GM21619 (cell line): ENCODE measurements at regions not wholly inside any gene's neighbourhood (a gene's known extent, or its start where the extent isn't known, plus 50 kb on each side); places are given as distances from the start of the nearest gene placed in this dataset.

Experiments used
- ATAC-seq: cut with Tn5 transposase; IDR thresholded peaks from one replicate; pipeline ENCODE4 v1.9.1; 2021; ENCODE audit not compliant: unreplicated experiment

DNA sequence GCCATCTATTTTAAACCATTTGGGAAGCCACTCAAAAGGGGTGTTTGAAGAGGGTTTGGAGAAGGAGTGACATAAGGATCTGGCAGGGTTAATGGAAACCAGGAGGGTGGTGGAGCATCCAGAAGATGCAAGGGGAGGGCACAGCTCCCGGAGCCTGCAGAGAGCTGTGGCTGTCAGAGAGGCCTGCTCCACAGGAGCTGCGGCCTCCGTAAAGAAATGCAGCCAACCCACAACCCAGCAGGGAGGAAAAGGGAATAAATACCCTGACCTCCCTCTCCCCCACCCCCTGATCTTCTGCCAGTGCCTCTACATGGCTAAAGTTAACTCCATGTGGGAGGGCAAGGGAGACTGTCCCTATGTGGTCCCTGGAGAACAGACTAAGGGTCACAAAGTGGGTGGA, 567.1 kb upstream of the POU3F3 start:
- no peak for ATAC-seq

DNA sequence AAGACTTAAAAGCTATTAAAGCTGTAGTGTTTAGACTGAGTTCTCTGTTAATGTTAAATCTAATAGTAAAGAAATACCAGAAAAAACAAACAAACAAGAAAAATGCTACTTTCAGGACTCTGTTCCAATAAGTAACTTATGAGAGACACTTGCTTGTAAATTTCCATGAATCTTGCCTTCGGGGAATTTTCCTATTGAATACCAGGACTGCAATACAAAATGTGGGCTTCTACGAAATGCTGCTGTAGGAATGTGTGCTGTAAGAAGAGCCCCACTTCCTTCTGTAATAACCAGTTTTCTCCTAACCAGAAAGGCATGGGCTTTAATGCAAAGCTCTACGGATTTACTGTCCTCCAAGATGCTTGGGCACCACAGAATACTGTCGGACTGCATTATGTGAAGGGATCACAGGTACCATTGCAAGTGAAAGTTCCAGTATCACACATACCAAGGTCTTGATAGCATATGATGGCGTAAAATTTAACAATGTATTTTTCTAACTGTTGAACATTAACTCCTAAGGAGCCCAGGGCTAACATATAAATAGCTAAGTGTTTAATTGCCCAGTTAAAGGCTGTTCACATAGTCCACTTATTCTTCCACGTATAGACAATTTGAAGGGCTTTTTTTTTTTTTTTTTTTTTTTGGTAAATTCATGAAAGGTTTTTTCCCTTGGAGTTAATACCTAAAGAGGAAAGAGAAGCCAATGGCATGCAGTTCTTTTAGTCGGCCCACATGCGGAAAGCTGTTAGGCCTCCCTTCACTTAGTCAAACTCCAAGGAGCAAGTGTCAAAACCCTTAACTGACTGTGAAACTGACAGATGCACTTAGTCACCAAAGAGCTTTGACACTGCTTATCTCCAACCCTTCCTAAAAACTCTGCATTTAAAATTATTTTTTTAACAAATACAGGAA, 564.0 kb upstream of the POU3F3 start:
- ATAC-seq: no peak

DNA sequence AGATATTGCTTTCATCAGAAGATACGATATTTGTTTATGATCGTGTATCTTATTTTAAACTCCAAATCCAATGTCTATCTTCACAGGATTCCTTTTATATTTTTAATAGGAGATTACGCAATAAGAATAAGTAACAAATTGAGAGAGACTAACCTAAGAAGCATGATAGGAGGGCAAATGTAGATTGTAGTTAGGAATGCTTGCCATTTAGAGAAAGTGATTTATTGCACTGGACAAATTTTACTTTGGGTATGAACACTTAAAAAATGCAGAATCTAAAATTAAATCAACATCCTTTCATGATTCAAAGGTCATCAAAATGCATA, 563.4 kb upstream of the POU3F3 start:
- ATAC-seq: no peak

DNA sequence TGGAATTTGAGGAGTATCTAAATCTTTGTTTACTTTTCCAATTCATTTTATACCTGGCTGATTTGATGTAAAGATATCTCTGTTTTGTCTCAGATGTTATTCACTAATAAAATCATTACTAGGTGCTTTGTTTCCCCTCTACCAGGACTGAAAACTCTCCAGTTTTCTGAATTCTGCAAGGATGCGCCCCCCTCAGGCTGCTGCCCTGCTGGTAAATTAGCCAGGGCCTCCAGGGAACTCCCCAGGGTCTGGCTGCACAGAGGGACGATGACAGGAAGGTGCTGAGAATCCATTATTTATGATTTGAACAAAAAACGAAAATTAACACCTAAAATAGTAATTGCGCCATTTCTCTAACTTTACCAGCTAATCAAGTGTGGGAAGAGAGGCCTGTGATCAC, 541.2 kb upstream of the POU3F3 start:
- ATAC-seq: no peak

DNA sequence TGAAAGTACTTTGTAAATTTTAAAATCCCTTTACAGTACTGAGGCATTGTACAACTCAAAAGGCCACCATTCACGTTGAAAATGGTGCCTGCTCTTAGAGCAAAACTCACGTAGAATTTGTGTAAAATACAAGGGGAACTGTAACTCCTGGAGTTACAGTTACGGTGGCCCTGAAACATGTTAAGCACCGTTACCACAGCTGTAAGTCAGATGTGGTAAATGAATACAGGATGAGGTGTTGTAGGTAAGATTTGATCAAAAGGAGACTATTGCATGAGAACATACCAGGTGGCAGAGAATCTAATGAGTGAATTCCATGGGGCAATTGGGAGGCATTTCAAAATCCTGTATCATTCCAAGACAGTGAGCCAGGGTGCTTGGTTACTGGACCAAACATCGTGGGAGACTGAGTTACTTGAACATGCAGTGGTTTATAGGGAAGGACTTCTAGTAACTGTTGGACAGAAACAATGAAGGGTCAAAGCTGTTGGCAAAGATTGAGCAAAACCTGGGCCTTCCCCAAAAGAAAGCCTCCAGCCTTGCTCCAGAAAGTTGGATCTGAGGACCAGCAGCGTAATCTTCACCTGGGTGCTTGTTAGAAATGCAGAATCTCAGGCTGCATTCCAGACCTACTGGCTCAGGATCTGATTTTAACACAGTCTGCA, 535.8 kb upstream of the POU3F3 start:
- no peak for ATAC-seq

DNA sequence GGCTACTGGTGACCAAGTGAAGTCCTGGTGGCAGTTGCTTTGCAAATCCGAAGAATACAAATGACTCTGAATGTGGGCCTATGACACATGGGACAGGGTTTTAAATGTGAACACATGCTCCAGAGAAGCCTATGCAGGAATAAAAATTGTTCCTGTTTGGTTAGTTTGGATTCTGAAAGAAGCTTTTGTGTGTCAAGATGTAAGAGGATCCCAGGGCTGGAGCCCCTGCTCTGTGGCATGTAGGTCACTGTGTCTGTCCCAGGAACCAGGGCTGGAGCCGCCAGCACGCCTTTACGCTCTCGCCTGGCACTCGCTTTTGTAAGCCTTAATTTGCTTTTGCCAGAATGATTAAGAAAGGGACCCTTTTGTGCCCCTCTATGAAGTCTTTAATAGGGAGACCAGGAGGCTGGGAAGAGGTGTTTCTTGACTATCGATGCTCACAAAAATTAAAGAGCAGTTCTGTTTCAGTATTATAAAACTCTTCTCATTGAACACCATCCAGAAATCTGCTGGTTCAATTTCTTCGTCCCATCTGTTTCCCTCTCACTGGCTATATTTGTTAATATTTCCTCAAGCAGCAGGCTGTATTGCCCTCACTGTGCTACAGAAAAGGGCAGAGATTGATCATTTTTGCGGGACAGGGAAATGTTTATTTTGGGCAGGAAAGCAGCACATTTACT, 532.7 kb upstream of the POU3F3 start:
- no peak for ATAC-seq

DNA sequence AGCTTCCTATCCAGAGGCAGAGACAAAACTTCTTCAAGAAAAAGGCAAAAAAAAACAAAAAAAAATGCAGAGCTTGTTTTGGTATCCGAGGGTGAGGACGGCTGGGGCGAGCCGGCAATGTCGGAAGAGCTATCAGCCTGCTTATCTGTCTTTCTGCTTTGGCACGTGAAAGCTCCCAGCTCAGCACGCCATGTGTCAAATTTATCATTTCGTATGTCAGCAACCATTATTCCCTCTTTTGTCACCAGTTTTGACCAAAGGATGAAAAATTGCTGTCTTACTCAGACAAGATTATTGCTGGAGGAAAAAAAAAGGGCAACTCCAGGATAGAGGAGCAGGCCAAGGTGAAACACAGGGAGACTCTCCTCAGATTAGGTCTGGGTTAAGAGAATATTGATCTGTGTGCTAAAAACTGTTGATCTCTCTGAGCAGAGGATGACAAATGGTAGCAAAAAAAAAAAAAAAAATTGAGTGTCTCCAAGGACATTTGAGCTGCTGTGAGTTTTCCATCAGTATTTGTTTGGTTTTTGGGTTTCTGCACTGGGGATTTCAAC, 532.0 kb upstream of the POU3F3 start:
- no peak for ATAC-seq

DNA sequence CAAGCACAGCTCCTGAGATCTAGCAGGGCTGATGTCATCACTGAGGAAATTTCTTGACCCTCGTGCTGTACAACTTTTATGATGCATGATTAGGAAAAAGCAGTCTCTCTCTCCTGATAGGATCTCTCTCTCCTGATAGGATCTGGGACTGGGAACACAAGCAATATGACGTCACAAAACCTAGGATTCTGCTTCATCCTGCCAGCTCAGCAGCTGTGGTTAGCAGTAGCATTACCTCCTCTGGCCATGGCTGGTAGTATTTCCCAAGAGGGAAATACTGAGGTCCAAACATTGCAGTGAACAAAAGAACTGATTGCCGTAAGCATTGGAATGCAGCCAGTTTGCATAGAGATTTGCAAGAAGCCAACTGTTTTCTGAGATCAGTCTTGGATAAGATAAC, 521.2 kb upstream of the POU3F3 start:
- ATAC-seq: no peak

DNA sequence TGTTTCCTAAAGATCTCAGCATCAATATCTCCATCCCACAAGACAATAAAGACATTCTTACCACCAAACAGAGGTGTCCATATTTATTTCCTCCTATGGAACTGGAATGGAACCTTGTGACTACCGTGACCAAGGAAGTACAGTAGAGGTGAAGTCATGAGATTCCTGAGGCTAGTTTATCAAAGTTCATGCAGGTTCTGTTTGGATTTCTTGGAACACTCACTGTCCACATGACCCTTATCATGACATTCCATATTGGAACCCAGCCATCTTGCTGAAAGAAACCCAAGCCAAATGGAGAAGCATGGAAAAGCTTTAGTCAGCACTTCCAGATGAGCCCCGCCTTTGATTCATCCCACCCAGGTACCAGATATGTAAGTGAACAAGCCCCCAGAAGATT, 516.0 kb upstream of the POU3F3 start:
- no peak for ATAC-seq

DNA sequence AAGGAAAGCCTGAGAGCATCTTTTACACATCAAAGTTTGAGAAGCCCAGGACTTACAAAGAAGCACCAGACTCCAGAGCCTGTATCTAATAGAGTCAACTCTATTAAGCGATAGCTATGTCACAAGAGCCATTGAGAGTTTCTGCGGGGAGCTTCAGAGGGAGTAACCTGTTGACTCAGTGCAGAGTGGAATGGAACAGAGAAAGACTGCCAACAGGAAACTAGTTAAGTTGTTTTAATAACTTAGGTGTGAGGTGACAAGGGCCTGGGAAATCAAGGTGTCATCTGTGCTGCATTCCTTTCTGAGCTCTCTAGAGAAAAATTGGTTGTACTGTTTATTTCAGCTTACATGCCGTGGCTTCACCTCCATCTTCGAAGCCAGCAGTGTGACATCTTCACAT, 513.8 kb upstream of the POU3F3 start:
- ATAC-seq: no peak

DNA sequence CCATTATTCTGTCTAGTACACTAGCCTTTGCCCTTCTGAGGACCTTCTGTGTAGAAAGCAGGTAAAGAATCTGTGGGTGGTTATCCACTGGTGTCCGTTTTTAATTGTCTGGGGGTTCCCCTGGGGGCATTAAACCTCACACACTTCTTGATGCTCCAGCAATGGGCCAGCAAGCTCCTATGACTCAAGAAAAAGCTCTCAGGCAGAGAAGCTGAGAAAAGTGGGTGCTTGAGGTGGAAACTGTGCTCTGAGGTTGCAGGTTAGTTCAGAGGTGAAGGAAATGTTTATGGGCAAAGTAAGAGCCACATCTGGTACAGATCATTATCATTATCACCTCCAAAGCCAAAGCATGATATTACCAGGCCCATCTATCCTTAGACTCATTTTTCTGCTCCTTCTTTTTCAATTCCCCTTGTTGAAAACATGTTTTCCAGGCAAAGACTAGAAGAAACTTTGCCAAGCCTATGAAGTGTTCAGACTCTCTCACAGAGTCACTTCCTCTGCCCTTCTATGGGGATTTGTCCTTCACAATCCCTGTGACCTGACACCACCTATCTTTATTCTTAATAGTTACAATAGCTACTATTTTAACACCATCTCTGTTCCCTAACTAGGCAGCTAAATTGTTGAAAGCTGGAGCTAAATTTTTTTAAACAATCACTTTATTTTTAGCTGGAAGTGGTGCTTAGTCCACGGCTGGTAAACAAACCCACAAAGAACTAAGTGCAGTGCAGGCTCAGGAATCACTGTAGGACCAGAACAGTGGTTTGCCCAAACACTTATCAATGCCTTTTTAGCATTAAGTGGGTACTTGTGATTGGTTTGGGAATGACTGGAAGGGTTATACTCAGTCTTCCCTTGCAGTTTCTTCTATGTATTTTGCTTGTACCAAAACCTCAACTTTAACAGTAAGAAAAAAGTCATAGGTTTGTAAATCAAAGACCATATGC, 512.8 kb upstream of the POU3F3 start:
- ATAC-seq: no peak

DNA sequence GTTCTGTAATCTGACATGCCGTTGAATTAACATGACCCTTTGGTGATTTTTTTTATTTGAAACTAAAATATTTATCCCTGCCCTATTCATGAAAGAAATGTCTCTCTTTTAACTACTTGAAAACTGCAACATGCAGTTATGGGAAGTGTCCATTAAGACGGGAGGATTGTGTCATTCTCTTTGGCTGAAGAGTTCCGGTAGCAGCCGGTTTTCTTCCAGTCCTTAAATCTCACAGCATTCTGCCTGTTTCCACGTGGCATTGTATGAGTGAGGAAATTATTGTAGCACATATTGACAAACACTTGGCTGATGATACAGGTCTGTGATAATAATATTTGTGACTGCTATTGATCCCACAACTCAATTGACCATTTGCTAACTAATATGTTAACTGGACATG, 509.6 kb upstream of the POU3F3 start:
- ATAC-seq: no peak

DNA sequence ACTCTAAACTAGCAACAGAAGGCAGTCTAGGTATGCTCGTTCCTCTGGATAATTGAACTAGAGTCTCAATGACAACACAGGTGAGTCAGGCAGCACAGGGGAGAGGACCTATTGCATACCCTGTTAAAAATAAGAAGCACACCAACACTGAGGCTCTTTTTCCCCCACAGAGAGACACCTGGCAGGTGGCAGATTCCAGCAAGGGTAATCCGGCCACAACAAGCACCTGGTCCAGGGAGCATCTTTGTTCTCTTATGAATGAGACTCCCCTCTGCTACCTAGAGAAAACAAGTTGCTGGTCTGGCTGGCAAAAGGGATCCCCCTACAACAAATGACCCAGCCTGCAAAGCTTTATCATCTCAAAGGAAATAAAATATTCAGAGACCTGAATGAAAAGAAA, 508.9 kb upstream of the POU3F3 start:
- no peak for ATAC-seq

DNA sequence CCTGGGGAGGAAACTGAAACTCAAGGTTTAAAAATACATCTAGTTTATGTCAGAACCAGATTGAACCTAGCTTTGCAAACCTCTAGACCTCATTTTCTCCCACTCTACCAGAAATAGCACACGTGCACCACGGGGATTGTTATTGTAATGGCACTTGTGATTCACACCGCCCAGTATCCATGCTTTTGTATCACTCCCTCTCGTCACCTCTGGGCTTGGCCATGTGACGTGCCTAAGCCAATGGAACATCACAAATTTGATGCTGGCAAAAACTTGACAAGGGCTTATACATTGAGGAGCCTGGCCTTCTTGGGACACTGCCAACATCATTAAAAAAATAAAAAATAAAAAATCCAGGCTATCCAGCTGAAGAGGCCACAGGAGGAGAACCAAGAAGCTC, 495.8 kb upstream of the POU3F3 start:
- no peak for ATAC-seq

DNA sequence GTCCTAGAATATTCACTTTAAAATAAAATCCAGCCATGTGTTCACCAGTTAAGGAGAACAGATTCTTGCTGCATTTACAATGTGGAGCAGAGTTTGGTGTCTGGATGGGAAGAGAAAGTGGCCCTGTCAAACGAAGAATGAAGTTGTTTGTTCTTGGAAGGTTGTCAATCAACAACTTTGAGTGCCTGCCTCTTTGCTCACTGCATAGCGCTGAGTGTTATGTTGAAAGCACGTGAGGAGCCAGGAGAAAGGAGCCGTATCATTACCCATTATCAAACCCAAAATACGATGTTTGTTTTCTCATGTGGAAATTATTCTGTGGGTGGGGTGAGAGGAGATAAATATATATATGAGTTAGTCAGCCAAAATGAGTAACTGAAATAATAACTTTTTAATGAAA, 492.5 kb upstream of the POU3F3 start:
- ATAC-seq: no peak

DNA sequence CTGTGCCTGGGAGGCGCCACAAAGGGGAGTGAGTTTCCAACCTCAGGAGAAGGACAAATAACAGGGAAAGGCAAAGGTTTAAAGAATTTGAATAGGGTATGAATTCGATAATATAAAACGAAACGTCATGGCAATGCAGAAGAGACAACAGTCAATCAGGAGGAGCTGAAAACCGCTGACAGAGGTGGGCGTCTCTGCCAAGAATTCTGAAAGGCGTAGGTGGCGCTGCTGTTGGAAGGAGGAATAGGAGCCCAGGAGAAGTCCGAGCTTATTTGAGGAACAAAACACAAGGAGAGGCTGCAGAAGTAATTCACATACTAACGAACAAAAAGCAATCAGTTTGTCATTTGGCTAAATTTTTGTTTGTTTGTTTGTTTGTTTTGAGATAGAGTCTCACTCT, 485.8 kb upstream of the POU3F3 start:
- ATAC-seq: no peak

DNA sequence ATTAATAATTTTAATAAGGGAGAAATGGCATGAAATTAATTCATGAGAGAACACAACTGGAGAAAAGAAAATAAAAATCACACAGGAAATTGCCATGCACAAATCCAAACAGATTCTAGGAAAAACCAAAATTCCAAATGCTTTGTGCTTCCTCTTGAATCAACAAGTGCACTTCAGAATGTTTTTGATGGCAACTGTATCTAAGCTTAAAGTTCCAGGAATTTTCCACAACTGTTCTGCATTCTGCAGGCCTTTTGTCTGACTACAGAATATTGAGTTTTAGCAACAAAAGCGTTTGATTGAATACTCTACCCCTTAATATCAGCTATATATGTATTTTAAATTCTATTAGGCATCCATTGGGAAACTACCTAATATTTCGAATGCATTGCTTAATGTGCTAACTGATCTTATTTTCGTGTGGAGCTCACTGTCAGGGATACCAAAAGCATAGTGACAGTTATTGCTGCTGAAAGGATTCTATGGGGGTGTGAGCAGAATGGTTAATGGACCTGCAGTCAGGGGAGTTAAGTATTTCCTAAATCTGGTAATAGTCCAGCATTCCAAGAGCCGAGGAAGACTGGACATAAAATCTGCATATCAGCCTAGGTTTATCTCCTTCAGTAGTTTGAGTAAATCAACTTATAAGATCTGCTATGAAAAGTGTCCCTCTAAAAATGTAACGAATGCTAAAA, 482.7 kb upstream of the POU3F3 start:
- no peak for ATAC-seq

DNA sequence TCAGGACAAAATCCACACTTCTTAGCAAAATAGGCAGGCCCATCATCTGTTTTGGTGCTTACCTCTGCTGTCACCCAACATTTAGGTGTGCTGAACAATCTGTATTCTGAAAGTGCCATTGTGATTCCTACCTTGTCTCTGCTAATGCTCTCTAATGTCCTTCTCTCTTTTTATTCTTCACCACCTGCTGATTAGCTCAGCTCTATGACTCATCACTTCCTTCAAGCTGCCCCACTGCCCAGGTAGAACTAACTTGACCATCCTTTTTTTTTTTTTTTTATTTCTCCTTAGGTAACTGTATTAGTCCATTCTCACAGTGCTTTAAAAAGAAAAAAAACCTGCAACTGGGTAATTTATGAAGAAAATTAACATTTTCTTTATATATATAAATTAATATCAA, 478.7 kb upstream of the POU3F3 start:
- no peak for ATAC-seq

DNA sequence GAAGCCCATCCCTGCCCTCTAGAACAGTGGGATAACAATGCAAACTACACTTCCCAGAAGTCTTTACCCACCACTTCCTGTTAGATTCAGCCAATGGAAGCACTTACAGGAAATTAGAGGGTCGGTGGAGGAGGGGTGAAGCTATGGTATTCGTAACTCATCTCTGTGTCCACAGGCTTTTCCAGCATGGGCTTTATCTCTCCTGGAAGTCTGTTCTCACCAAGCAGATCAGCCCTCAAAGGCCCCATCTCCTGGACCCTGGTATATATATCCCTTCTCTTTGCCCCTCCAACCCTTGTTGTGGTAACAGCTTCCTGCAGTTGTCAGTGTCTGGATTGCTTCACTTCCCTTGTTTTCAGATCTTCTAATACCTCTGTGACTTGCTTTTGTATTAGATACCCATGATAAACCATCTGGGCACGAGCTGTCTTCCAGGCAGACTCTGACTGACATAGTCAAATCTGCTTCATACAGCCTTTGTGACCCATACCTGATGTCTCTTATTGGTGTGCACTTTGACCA, 475.0 kb upstream of the POU3F3 start:
- no peak for ATAC-seq

DNA sequence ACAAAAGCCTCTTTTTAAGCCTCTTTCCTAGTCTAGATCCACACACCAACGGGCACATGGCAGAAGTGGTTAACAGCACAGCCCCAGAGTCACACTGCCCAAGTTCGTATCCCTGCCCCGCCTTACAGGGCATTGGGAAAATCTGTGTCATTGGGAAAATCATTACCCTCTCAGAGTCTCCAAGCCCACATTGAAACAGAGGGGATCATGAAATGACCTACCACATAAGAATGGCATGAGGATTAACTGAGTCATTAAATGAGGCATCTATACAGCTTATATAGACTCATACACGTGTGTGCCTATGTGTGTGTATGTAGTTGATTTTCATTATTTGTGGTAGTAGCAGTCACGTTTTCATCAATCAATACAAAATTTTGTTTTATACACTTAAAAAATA, 469.0 kb upstream of the POU3F3 start:
- no peak for ATAC-seq
